GM12878 (cell line): ENCODE measurements at regions not wholly inside any gene's neighbourhood (a gene's known extent, or its start where the extent isn't known, plus 50 kb on each side); places are given as distances from the start of the nearest gene placed in this dataset.

Source experiments
- ATAC-seq: fragments of 200-7000 bp; cut with Tn5 transposase; 3 replicates; pipeline ENCODE4 v1.9.1; 2020; ENCODE audit warnings: mild to moderate bottlenecking, moderate library complexity
- BruUV-seq: library from RNA; stranded (reverse); fragments of 400-500 nt; replicated peaks from 2 replicates; lab custom pipeline; 2021; lab: Mats Ljungman, UMichigan
- CTCF ChIA-PET: fragments of 300-600 bp; sonication (Branson Sonifier 250); formaldehyde crosslinking; extraction: SDS; loops from one replicate; lab custom pipeline; 2021; ENCODE audit warnings: inconsistent platforms; lab: Yijun Ruan, JAX
- POLR2A ChIA-PET: fragments of 350-600 bp; formaldehyde crosslinking; extraction: SDS; loops from one replicate; lab custom pipeline; 2021; ENCODE audit warnings: inconsistent platforms; lab: Charles Lee
- RAD21 ChIA-PET: fragments of 300-600 bp; sonication (Branson Sonifier 250); formaldehyde crosslinking; loops from one replicate; lab custom pipeline; 2023; ENCODE audit warnings: antibody characterized with exemption; ENCODE audit not compliant: unreplicated experiment; lab: Charles Lee
- SMC1A ChIA-PET: fragments of 300-600 bp; sonication (Branson Sonifier 250); formaldehyde crosslinking; loops from one replicate; lab custom pipeline; 2023; ENCODE audit not compliant: unreplicated experiment, uncharacterized antibody; lab: Charles Lee
- DNase-seq: peaks from one replicate; pipeline ENCODE4 v3.0.0-alpha.2; 2011; ENCODE audit warnings: low read depth, low spot score
- FAIRE-seq: peaks from 3 replicates; lab custom pipeline; 2011; peaks lifted over from hg19 to GRCh38; lab: Jason Lieb, UNC
- H2AFZ ChIP-seq: 2 replicates; pipeline ENCODE4 v1.6.0; 2011; ENCODE audit warnings: low read depth, low read length, control low read depth; ENCODE audit not compliant: control insufficient read depth
- H3K27ac ChIP-seq: 2 replicates; pipeline ENCODE4 v1.5.1; 2011; ENCODE audit warnings: control low read depth; ENCODE audit not compliant: control insufficient read depth, insufficient read depth
- H3K27me3 ChIP-seq, 2 experiments: replicated peaks in 1 of 2; 2 replicates each; pipeline versions ENCODE4 v1.6.0 to v1.6.1; 2011; ENCODE audit warnings: low read length in 1 of 2; ENCODE audit not compliant: control insufficient read depth in 2 of 2, insufficient read depth in 2 of 2
- H3K36me3 ChIP-seq, 2 experiments: 2 replicates each; pipeline ENCODE4 v1.5.1; 2011; ENCODE audit warnings: low read length in 1 of 2; ENCODE audit not compliant: control insufficient read depth in 2 of 2, insufficient read depth in 2 of 2
- H3K4me1 ChIP-seq: 2 replicates; pipeline ENCODE4 v1.6.1; 2011; ENCODE audit warnings: mild to moderate bottlenecking, low read length, moderate library complexity, mixed read lengths; ENCODE audit not compliant: control insufficient read depth, insufficient read depth
- H3K4me2 ChIP-seq: 2 replicates; pipeline ENCODE4 v1.6.0; 2011; ENCODE audit warnings: control low read depth; ENCODE audit not compliant: control insufficient read depth, insufficient read depth
- H3K4me3 ChIP-seq: fragments of 200-600 bp; sonication (generic); 2 replicates; pipeline ENCODE4 v1.5.1; 2016
- H3K79me2 ChIP-seq: 2 replicates; pipeline ENCODE4 v1.6.0; 2011; ENCODE audit warnings: low read length; ENCODE audit not compliant: control insufficient read depth, insufficient read depth
- H3K9ac ChIP-seq: 2 replicates; pipeline ENCODE4 v1.8.0; 2011; ENCODE audit warnings: low read length, control low read depth, mixed read lengths; ENCODE audit not compliant: control insufficient read depth, insufficient read depth
- H3K9me3 ChIP-seq: replicated peaks from 3 replicates; pipeline ENCODE4 v1.5.1; 2011; ENCODE audit warnings: mild to moderate bottlenecking, low read length; ENCODE audit not compliant: control insufficient read depth, insufficient read depth
- H4K20me1 ChIP-seq: 2 replicates; pipeline ENCODE4 v1.6.0; 2011; ENCODE audit not compliant: control insufficient read depth, insufficient read depth
- CEBPB ChIP-seq, 2 experiments: fragments of 150-350 bp in 1 of 2; IDR thresholded peaks; 2 replicates each; pipeline ENCODE4 v1.6.1; 2012 to 2014; ENCODE audit warnings: low read depth in 2 of 2, low read length in 2 of 2, borderline replicate concordance in 1 of 2, inconsistent platforms in 1 of 2
- CHD1 ChIP-seq: IDR thresholded peaks from 2 replicates; pipeline ENCODE4 v1.6.1; 2012; ENCODE audit warnings: low read depth, low read length, improper control_type of control experiment
- CHD2 ChIP-seq: IDR thresholded peaks from 2 replicates; pipeline ENCODE4 v1.6.1; 2011; ENCODE audit warnings: low read depth, low read length, improper control_type of control experiment, borderline replicate concordance
- CHD4 ChIP-seq: fragments of 200-600 bp; sonication (generic); IDR thresholded peaks from 2 replicates; pipeline ENCODE4 v1.6.1; 2016; ENCODE audit warnings: mild to moderate bottlenecking
- DPF2 ChIP-seq: fragments of 450-650 bp; IDR thresholded peaks from 2 replicates; pipeline ENCODE4 v1.6.1; 2017; ENCODE audit warnings: mild to moderate bottlenecking
- GATAD2B ChIP-seq: fragments of 450-650 bp; conservative IDR thresholded peaks from 2 replicates; pipeline ENCODE4 v1.6.1; 2017; ENCODE audit warnings: low read depth, mild to moderate bottlenecking, moderate library complexity
- HDAC6 ChIP-seq: fragments of 200-600 bp; sonication (generic); IDR thresholded peaks from one replicate; pipeline ENCODE4 v1.8.0; 2017; ENCODE audit warnings: antibody characterized with exemption; ENCODE audit not compliant: unreplicated experiment
- NFIC ChIP-seq: IDR thresholded peaks from 2 replicates; pipeline ENCODE4 v1.6.1; 2012; ENCODE audit warnings: low read depth, mild to moderate bottlenecking, inconsistent platforms, low read length, moderate library complexity
- RELB ChIP-seq: fragments of 450-650 bp; IDR thresholded peaks from 2 replicates; pipeline ENCODE4 v1.6.1; 2017; ENCODE audit warnings: low read depth, mild to moderate bottlenecking, moderate library complexity
- SMAD1 ChIP-seq: fragments of 450-650 bp; IDR thresholded peaks from 2 replicates; pipeline ENCODE4 v1.6.1; 2018; ENCODE audit warnings: mild to moderate bottlenecking, low read depth; ENCODE audit not compliant: partially characterized antibody
- SMAD5 ChIP-seq: IDR thresholded peaks from 2 replicates; pipeline ENCODE4 v1.6.1; 2016; ENCODE audit warnings: antibody characterized with exemption, low read depth
- USF2 ChIP-seq: IDR thresholded peaks from 2 replicates; pipeline ENCODE4 v1.6.1; 2011; ENCODE audit warnings: low read depth, low read length, improper control_type of control experiment, borderline replicate concordance
- YY1 ChIP-seq: IDR thresholded peaks from 2 replicates; pipeline ENCODE4 v1.6.1; 2011; ENCODE audit warnings: low read depth, mild to moderate bottlenecking, low read length
- ZNF207 ChIP-seq: fragments of 450-650 bp; IDR thresholded peaks from 2 replicates; pipeline ENCODE4 v1.6.1; 2014; ENCODE audit warnings: antibody characterized with exemption, mild to moderate bottlenecking, borderline replicate concordance
- ZNF217 ChIP-seq: fragments of 450-650 bp; IDR thresholded peaks from 2 replicates; pipeline ENCODE4 v1.6.1; 2017; ENCODE audit warnings: antibody characterized with exemption, mild to moderate bottlenecking
- WGBS: methylation state at CpG from one replicate; pipeline ENCODE4 v1.1.6; 2016; ENCODE audit warnings: low lambda C conversion rate; ENCODE audit not compliant: insufficient replicate concordance, insufficient coverage; ENCODE audit errors: missing lambda C conversion rate; 5-methylcytosine and 5-hydroxymethylcytosine counted together
- in situ Hi-C: fragments of 300-500 bp; cut with MboI; formaldehyde crosslinking; loops from 9 replicates; pipeline ENCODE4 v1.14.3; 2018; ENCODE audit warnings: mixed read lengths
- intact Hi-C: fragments of 100-400 bp; cut with micrococcal nuclease; formaldehyde crosslinking; loops from one replicate; pipeline ENCODE4 v1.14.2; 2022; ENCODE audit not compliant: unreplicated experiment
- TF ChIP-seq, protein P1 (sequence below): IDR thresholded peaks from 2 replicates; pipeline ENCODE4 v1.6.1; 2011; ENCODE audit warnings: borderline replicate concordance, low read depth, mild to moderate bottlenecking, moderate library complexity, low read length; ENCODE audit not compliant: insufficient read depth, poor library complexity, severe bottlenecking
- TF ChIP-seq, protein P2 (sequence below): IDR thresholded peaks from 2 replicates; pipeline ENCODE4 v1.6.1; 2012; ENCODE audit warnings: low read length, inconsistent platforms

DNA sequence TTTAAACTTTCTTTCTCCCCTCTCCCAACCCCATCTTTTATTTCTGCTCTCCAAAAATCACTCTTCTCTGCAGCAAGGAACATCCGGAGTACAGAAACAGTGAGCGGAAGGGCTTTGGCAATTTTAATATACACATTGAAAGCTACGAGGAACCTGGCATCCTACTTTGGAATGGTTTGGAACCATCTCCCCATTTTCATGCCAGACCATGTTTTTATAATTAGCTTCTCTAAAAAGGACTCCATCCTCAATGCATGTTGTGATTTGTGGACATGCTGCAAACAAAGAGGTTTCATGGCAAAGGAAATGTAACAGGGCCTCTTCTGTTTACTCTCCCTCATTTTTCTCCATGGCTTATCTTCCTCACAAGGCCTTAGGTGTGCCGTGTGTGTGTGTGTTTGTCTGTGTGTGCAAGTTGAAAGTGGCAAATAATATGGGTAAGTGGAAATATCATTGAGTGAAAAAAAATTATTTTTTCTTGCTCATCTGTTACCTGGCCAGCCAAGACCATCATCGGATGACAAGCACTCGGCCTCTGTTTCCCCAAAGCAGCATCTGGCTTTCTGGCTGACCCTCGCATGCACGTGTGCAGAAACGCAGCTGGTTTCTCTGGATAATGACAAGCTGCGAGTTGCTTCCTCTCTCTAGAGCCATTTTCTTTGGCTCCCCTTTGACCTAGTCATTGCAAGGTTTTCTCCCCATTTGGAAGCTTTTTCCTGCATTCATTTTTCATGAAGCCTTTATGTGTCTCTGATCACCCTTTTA, 585.0 kb downstream of the TMEM114 start (continued):
- TF ChIP-seq, protein P1, sequence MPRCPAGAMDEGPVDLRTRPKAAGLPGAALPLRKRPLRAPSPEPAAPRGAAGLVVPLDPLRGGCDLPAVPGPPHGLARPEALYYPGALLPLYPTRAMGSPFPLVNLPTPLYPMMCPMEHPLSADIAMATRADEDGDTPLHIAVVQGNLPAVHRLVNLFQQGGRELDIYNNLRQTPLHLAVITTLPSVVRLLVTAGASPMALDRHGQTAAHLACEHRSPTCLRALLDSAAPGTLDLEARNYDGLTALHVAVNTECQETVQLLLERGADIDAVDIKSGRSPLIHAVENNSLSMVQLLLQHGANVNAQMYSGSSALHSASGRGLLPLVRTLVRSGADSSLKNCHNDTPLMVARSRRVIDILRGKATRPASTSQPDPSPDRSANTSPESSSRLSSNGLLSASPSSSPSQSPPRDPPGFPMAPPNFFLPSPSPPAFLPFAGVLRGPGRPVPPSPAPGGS = no peak
- TF ChIP-seq DPF2 = no peak
- TF ChIP-seq SMAD1 = no peak
- no peak for TF ChIP-seq ZNF207
- TF ChIP-seq, all 136 proteins: peak for 0

- no peak overlapping the region for H3K9ac ChIP-seq
- ChIA-PET POLR2A (no interaction called here), SMC1A (no interaction called here), CTCF (no interaction called here), RAD21 (no interaction called here)
- 18% methylated on average over 11 of the region's 11 CpGs for WGBS
- no peak overlapping the region for H3K27ac ChIP-seq
- no peak for ATAC-seq
- no peaks in the 10 kb centered on the region for H3K27me3 ChIP-seq
- no peak overlapping the region for H2AFZ ChIP-seq
- in situ Hi-C loops (no loop called here), intact Hi-C loops (no loop called here)
- no peaks in the 10 kb centered on the region for H4K20me1 ChIP-seq
- no peaks in the 10 kb centered on the region for H3K9me3 ChIP-seq
- no peak overlapping the region for H3K4me2 ChIP-seq
- no peak for DNase-seq
- H3K4me1 ChIP-seq = no peaks in the 10 kb centered on the region
- H3K36me3 ChIP-seq = no peaks in the 10 kb centered on the region
- no TSS peak for BruUV-seq
- FAIRE-seq = no peak
- no peaks in the 10 kb centered on the region for H3K79me2 ChIP-seq
- H3K4me3 ChIP-seq = no peak overlapping the region
- TF ChIP-seq CEBPB (IDR thresholded peaks at IDR 0.05; ENCODE audit: borderline replicate concordance in 1 of 2, low read depth in 2 of 2, low read length in 2 of 2) (no peak), CHD2 (no peak), ZNF217 (no peak), RELB (no peak), NFIC (no peak), HDAC6 (no peak), USF2 (no peak), YY1 (no peak), GATAD2B (no peak), CHD4 (no peak), CHD1 (no peak), SMAD5 (no peak)
- TF ChIP-seq, protein P2, sequence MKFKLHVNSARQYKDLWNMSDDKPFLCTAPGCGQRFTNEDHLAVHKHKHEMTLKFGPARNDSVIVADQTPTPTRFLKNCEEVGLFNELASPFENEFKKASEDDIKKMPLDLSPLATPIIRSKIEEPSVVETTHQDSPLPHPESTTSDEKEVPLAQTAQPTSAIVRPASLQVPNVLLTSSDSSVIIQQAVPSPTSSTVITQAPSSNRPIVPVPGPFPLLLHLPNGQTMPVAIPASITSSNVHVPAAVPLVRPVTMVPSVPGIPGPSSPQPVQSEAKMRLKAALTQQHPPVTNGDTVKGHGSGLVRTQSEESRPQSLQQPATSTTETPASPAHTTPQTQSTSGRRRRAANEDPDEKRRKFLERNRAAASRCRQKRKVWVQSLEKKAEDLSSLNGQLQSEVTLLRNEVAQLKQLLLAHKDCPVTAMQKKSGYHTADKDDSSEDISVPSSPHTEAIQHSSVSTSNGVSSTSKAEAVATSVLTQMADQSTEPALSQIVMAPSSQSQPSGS = no peak
These were observed 591.4 kb downstream of the TMEM114 start for GRCh38 chr16:7998789-7999453.
